HepG2 (cell line): ENCODE measurements at regions not wholly inside any gene's neighbourhood (a gene's known extent, or its start where the extent isn't known, plus 50 kb on each side); places are given as distances from the start of the nearest gene placed in this dataset.

Experiments used
- ATAC-seq: fragments of 200-7000 bp; cut with Tn5 transposase; 3 replicates; pipeline ENCODE4 v1.9.1; 2020; ENCODE audit warnings: mild to moderate bottlenecking, moderate library complexity
- BruUV-seq: library from RNA; stranded (reverse); fragments of 400-500 nt; replicated peaks from 2 replicates; lab custom pipeline; 2021; lab: Mats Ljungman, UMichigan
- CTCF ChIA-PET: fragments of 300-600 bp; formaldehyde crosslinking; extraction: SDS; loops from one replicate; lab custom pipeline; 2021; ENCODE audit warnings: low total read pairs, inconsistent platforms, low intra/inter-chr PET ratio; lab: Yijun Ruan, JAX
- POLR2A ChIA-PET: fragments of 350-600 bp; sonication (Branson Sonifier 250); formaldehyde crosslinking; loops from one replicate; lab custom pipeline; 2020; ENCODE audit warnings: antibody characterized with exemption, inconsistent platforms; lab: Yijun Ruan, JAX
- DNase-seq: peaks from one replicate; pipeline ENCODE4 v3.0.0-alpha.2; 2015; ENCODE audit warnings: low spot score
- FAIRE-seq: peaks from 3 replicates; lab custom pipeline; 2011; peaks lifted over from hg19 to GRCh38; lab: Jason Lieb, UNC
- H2AFZ ChIP-seq: one replicate; pipeline ENCODE4 v1.6.1; 2011; ENCODE audit warnings: low read length, inconsistent platforms
- H3K27ac ChIP-seq: fragments of 300-600 bp; 3 replicates; pipeline ENCODE4 v1.8.0; 2011; ENCODE audit warnings: mixed run types, mild to moderate bottlenecking, mixed read lengths, low read length, inconsistent platforms; ENCODE audit not compliant: insufficient read depth; ENCODE audit errors: extremely low read length
- H3K27me3 ChIP-seq, 2 experiments: fragments of 200-600 bp in 1 of 2; 2 replicates in 1 of 2; 3 replicates in 1 of 2; pipeline versions ENCODE4 v1.6.0 to v1.8.0; 2011; ENCODE audit warnings: low read length in 2 of 2, mild to moderate bottlenecking in 2 of 2, moderate library complexity in 2 of 2, inconsistent platforms in 1 of 2; ENCODE audit not compliant: insufficient read depth in 2 of 2, control insufficient read depth in 1 of 2
- H3K36me3 ChIP-seq, 2 experiments: fragments of 200-600 bp in 1 of 2; replicated peaks in 1 of 2; 2 replicates in 1 of 2; 3 replicates in 1 of 2; pipeline versions ENCODE4 v1.5.1 to v1.8.0; 2011; ENCODE audit warnings: low read length in 2 of 2, inconsistent platforms in 1 of 2; ENCODE audit not compliant: insufficient read depth in 2 of 2, control insufficient read depth in 1 of 2
- H3K4me1 ChIP-seq: 2 replicates; pipeline ENCODE4 v1.5.1; 2012; ENCODE audit warnings: low read length, inconsistent platforms; ENCODE audit not compliant: insufficient read depth
- H3K4me2 ChIP-seq: 2 replicates; pipeline ENCODE4 v1.6.0; 2011; ENCODE audit warnings: low read depth, low read length, inconsistent platforms
- H3K4me3 ChIP-seq, 3 experiments: fragments of 200-600 bp in 1 of 3; sonication (generic), shearing (Covaris generic) in 1 of 3; replicated peaks in 1 of 3; 2 replicates each; pipeline ENCODE4 v1.5.1; 2011 to 2016; ENCODE audit warnings: low read length in 3 of 3, inconsistent platforms in 2 of 3, low read depth in 2 of 3, mild to moderate bottlenecking in 2 of 3, control low read depth in 1 of 3, mixed read lengths in 1 of 3; ENCODE audit not compliant: insufficient read depth in 1 of 3
- H3K79me2 ChIP-seq: one replicate; pipeline ENCODE4 v1.6.1; 2011; ENCODE audit warnings: low read length, inconsistent platforms; ENCODE audit not compliant: insufficient read depth
- H3K9ac ChIP-seq: 2 replicates; pipeline ENCODE4 v1.6.0; 2011; ENCODE audit warnings: mild to moderate bottlenecking, low read depth, low read length, inconsistent platforms; ENCODE audit not compliant: insufficient read depth
- H3K9me3 ChIP-seq: 2 replicates; pipeline ENCODE4 v1.5.1; 2012; ENCODE audit warnings: mild to moderate bottlenecking, low read length
- H4K20me1 ChIP-seq: 2 replicates; pipeline ENCODE4 v1.6.0; 2011; ENCODE audit warnings: inconsistent platforms, mild to moderate bottlenecking, low read length, moderate library complexity; ENCODE audit not compliant: insufficient read depth
- ETV6 ChIP-seq: sonication (generic); formaldehyde crosslinking; conservative IDR thresholded peaks from 2 replicates; pipeline ENCODE4 v1.4.0; 2020; ENCODE audit warnings: missing genetic modification reagents
- FOSL2 ChIP-seq: sonication (generic); formaldehyde crosslinking; IDR thresholded peaks from 2 replicates; pipeline ENCODE4 v1.4.0; 2020; ENCODE audit warnings: missing genetic modification reagents
- KLF11 ChIP-seq: IDR thresholded peaks from 2 replicates; pipeline ENCODE4 v1.6.1; 2016; ENCODE audit warnings: missing compliant biosample characterization
- LBX2 ChIP-seq: sonication (generic); formaldehyde crosslinking; IDR thresholded peaks from 2 replicates; pipeline ENCODE4 v1.5.0; 2020; ENCODE audit warnings: missing genetic modification reagents, mild to moderate bottlenecking, borderline replicate concordance
- PLRG1 ChIP-seq: fragments of 450-650 bp; conservative IDR thresholded peaks from 2 replicates; pipeline ENCODE4 v1.6.1; 2016
- PRDM4 ChIP-seq: sonication (generic); formaldehyde crosslinking; IDR thresholded peaks from 2 replicates; pipeline ENCODE4 v1.9.0; 2021; ENCODE audit warnings: missing genetic modification reagents, borderline replicate concordance
- SNAPC4 ChIP-seq: sonication (generic); formaldehyde crosslinking; IDR thresholded peaks from 2 replicates; pipeline ENCODE4 v1.4.0; 2020; ENCODE audit warnings: mild to moderate bottlenecking, missing genetic modification reagents
- SRF ChIP-seq: IDR thresholded peaks from 2 replicates; pipeline ENCODE4 v1.6.1; 2011; ENCODE audit warnings: mild to moderate bottlenecking, low read depth, low read length, moderate library complexity
- ZBTB10 ChIP-seq: sonication (generic); formaldehyde crosslinking; IDR thresholded peaks from 2 replicates; pipeline ENCODE4 v1.4.0; 2020; ENCODE audit warnings: missing genetic modification reagents, borderline replicate concordance
- ZNF431 ChIP-seq: sonication (generic); formaldehyde crosslinking; IDR thresholded peaks from 2 replicates; pipeline ENCODE4 v1.9.0; 2022; ENCODE audit warnings: missing genetic modification reagents, low read depth, mild to moderate bottlenecking, borderline replicate concordance
- ZNF615 ChIP-seq: sonication (generic); formaldehyde crosslinking; IDR thresholded peaks from 2 replicates; pipeline ENCODE4 v1.5.0; 2020; ENCODE audit warnings: mild to moderate bottlenecking, missing genetic modification reagents, borderline replicate concordance
- ZNF879 ChIP-seq: sonication (generic); formaldehyde crosslinking; IDR thresholded peaks from 2 replicates; pipeline ENCODE4 v1.8.1; 2023; ENCODE audit warnings: missing genetic modification reagents
- ZNF883 ChIP-seq: sonication (generic); formaldehyde crosslinking; IDR thresholded peaks from 2 replicates; pipeline ENCODE4 v1.5.1; 2020; ENCODE audit warnings: mild to moderate bottlenecking, missing genetic modification reagents; ENCODE audit errors: not compliant biosample characterization
- WGBS: methylation state at CpG from one replicate; pipeline ENCODE4 v1.1.6; 2017; ENCODE audit warnings: low lambda C conversion rate; 5-methylcytosine and 5-hydroxymethylcytosine counted together
- in situ Hi-C: cut with HindIII; loops from 2 replicates; pipeline ENCODE4 v1.10.0; 2017; ENCODE audit warnings: low pct_unique_long_range_greater_than_20kb; ENCODE audit not compliant: extremely low pct_ligation_motif_present
- intact Hi-C: fragments of 100-400 bp; cut with micrococcal nuclease; formaldehyde crosslinking; loops from one replicate; pipeline ENCODE4 v1.10.0; 2022; ENCODE audit not compliant: unreplicated experiment

GRCh38 chr12:89085421-89085820, 266.9 kb downstream of the DUSP6 start:
- Histone ChIP-seq H3K36me3 (no peaks in the 10 kb centered on the region), H4K20me1 (no peaks in the 10 kb centered on the region), H3K79me2 (no peaks in the 10 kb centered on the region), H3K27ac (no peak overlapping the region), H3K4me1 (no peaks in the 10 kb centered on the region), H3K4me3 (no peak overlapping the region), H3K9ac (no peak overlapping the region), H3K27me3 (no peaks in the 10 kb centered on the region; a peak in 1 of 5 replicates), H2AFZ (no peak overlapping the region), H3K9me3 (no peaks in the 10 kb centered on the region), H3K4me2 (no peak overlapping the region)
- CTCF ChIA-PET, result no interaction called here
- TF ChIP-seq PRDM4 (CRISPR knock-in tag), result no peak
- no peak for TF ChIP-seq ZNF431 (CRISPR knock-in tag)
- no peak for TF ChIP-seq ZNF879 (CRISPR knock-in tag)
- TF ChIP-seq SRF, result no peak
- no peak for TF ChIP-seq SNAPC4 (CRISPR knock-in tag)
- TF ChIP-seq KLF11 (CRISPR knock-in tag), result no peak
- no peak for TF ChIP-seq FOSL2 (CRISPR knock-in tag)
- TF ChIP-seq ZNF883 (CRISPR knock-in tag), result no peak
- no peak for TF ChIP-seq ZBTB10 (CRISPR knock-in tag)
- no peak for TF ChIP-seq PLRG1
- TF ChIP-seq LBX2, result no peak
- no peak for TF ChIP-seq ZNF615 (CRISPR knock-in tag)
- no peak for TF ChIP-seq ETV6 (CRISPR knock-in tag)
- in situ Hi-C loops, result no loop called here
- ATAC-seq (no peak), DNase-seq (no peak), FAIRE-seq (no peak)
- POLR2A ChIA-PET, result no interaction called here
- WGBS, result 40% methylated on average over 4 of the region's 5 CpGs
- BruUV-seq, result no TSS peak
- intact Hi-C loops, result no loop called here
